Dedifferentiated amniotic fluid mesenchymal stem cell (primary cell): ENCODE measurements at regions not wholly inside any gene's neighbourhood (a gene's known extent, or its start where the extent isn't known, plus 50 kb on each side); places are given as distances from the start of the nearest gene placed in this dataset.

Source experiments
- DNase-seq: peaks from one replicate; pipeline ENCODE4 v3.0.0-alpha.2; 2016; ENCODE audit errors: extremely low spot score

DNA sequence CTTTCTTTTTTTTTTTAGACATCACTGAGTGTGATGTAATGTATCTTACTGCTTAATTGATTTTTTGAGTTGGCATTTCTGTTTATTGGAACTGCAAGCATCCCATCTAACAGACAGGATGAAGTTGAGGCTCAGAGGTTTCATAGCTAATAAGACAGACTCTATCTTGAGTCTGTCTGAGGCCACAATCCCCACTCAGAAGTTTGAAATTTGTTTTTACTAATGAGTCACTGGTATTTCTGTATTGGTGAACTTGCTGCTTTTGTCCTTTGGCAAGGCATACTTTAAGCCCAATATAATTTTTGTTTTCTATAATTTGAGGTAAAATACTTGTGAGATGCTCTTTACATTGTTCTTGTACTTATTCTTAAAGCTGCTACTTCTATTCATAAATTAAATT lies 491.2 kb downstream of the PSAT1 start:
- peak; percentile 26 for DNase-seq

- DNase-seq, result no peak
Measured at GRCh38 chr9:78791779-78792178, 494.9 kb downstream of the PSAT1 start.

GRCh38 chr9:78792745-78793144 lies 495.8 kb downstream of the PSAT1 start:
- no peak for DNase-seq

- DNase-seq, result no peak
Measured at GRCh38 chr9:78805771-78806170, 508.8 kb downstream of the PSAT1 start.

GRCh38 chr9:78806492-78807160 lies 509.7 kb downstream of the PSAT1 start:
- DNase-seq, result no peak

GRCh38 chr9:78807286-78807685 lies 510.4 kb downstream of the PSAT1 start:
- no peak for DNase-seq

- DNase-seq, result no peak
Measured at GRCh38 chr9:78808048-78808447, 511.1 kb downstream of the PSAT1 start.

DNA sequence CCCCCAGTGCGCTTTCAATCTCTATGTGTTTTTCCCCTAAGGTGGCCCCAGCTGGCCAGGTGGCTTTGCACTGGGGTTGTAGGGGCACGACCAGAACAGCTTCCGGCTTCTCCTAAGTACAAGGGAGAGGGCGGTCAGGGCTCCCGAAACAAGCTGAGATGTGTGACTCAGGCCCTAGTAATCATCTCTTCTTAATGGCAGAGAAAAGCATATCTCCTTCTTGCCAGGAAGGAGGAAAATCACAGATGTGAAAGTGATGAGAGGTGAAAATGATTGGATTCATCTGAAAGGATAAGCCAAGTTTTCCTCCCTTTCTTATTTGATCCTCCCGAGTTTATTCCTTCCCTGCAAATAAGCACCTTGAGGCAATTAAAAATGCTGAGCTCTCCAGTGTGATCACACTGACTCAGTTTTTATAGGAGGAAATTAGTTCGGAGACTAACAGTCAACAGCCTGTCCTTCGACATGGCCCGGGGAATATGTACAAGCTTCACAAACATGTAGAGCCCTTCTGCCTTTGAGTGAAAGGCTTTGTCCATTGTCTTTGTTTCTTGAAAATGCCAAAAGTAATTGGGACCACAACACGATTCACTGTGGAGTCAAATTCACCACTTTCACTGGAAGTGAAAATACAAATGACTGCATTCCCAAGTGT lies 514.8 kb downstream of the PSAT1 start:
- no peak for DNase-seq

- DNase-seq, result no peak
Measured at GRCh38 chr9:78812665-78813064, 515.7 kb downstream of the PSAT1 start.

GRCh38 chr9:78813602-78814180 lies 516.8 kb downstream of the PSAT1 start:
- no peak for DNase-seq

DNA sequence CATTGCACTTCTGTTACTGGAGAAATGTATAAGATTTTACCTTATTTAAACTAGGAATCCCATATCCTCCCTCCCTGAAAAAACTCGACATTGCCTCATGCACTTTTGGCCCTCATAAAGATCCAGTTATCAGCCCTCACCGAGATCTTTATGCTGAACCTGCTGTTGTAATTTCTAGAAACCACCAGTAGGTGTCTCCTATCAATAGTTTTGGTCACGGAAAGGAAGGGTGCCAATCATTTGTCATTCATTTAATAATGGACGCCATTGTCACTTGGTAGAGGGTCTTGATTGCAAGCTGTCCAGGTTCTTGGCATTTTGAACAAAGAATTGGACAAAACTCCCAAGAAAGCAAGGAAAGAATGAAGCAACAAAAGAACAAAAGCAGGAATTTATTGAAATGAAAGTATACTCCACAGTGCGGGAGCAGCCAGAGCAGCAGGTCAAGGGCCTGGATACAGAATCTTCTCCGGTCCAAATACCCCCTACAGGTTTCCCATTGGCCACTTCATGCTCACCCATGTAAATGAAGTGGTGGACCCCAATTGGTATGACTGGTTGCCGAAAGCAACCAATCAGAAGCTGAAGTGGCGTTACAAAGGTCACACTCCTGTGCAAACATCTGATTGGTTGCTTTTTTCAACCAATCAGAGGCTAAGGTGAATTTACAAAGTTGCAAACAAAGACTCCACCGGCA lies 524.3 kb downstream of the PSAT1 start:
- DNase-seq, result peak; percentile 17

DNA sequence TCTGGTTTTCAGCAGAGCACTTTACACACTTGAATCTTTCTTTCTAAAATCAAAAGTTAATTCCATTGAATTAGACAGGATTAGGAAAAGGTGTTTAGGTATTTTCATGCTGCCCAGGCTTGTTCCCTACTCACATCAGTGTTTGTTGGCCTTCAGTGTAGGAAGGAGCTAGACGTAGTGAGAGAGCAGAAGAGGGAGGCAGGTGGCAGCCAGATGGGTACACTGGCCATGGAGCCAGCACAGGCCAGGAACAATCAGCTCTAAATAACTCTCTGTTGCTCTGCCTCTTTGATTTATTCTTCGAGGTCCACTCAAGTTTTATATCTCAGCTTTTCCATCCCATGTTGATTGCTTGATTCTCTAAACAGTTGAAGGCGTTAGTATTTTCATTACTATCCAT lies 529.6 kb downstream of the PSAT1 start:
- DNase-seq, result no peak

DNA sequence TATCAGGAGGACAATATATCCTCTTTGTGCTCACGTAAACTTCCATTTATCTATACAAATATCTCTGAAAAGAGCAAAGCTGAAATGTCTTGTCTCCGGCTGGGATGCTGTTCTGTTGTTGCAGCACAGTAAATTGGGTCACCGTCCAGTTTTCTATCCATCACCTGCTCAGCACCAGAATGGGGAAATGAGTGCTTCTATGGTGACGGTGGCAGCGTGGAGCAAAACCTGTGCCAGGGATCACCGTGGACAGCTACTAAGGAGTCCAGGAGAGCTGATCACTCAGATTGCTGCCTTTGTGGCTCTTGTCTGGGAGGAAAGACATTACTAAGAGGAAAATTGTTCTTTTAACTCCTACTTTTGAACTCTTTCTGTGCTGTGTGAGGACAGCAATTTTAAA lies 531.6 kb downstream of the PSAT1 start:
- no peak for DNase-seq

DNA sequence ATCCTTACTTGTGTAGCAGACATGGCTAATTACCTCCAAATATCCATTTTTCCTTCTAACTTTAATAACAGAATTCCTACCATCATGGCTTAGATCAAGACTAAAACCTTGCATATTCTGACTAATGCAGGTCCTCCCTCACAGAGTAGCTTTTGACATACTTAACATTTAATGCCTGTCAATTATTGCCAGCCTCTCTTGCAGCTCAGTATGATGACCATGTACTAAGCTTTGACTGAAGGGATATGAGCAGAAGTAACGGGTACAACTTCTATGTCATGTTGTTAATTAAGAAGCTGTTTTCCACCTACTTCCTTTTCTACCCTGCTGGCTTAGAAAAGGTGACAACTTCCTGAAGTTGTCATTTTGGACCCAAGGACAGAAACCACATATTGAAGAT lies 533.4 kb downstream of the PSAT1 start:
- no peak for DNase-seq

DNA sequence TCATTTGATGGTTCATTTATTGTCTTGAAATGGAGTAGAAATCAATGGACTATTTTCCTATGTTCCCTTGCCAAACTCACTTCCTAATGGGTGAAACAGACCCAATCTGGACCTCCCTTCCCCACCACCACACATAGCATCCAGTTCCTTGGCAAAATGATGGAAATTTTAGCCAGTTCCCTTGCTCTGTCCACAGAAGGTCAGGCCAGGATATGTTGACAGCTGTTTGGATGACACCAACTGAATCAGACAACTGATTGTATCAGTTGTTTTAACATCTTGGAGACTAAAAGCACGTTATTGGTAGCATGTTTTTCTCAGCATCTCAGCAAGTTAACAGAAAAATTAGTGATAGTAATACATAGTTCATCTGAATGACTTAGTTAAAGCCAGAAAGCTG lies 534.8 kb downstream of the PSAT1 start:
- DNase-seq, result no peak

- DNase-seq, result no peak
Measured at GRCh38 chr9:78835928-78836450, 539.1 kb downstream of the PSAT1 start.

DNA sequence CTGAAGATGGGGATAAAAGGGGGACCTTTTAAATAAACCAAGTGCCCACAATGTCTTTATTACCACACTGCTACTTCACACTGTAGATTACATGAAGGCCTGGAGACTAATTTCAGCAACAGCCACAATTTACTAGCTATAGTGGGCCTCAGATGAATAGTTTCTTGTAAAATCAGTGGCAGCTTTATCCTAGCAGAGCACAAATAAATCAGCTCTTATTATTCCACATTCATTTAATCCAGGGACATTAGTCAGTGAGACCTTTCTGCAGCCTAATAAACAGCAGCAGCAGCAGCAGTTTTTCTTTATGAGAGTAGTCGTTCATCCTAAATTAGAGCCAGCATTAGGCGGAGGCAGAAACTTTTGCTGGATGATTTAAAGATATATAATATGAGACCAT lies 542.3 kb downstream of the PSAT1 start:
- DNase-seq, result no peak

DNA sequence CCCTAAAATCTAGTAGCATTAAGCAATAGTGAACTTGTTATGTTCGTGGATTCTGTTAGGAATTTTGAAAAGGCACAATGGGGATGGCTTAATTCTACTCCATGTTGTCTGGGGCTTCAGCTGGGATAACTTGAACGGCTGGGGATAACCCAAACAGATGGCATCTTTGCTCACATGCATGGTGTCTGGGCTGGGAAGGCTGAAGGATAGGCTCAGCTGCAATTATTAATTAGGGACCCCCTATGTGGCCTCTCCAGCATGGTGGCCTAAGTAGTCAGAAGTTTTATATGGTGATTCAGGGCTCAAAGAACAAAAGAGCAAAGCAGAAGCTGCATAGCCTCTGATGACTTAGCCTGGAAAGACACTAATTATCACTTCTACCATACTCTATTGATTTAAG lies 551.1 kb downstream of the PSAT1 start:
- no peak for DNase-seq

DNA sequence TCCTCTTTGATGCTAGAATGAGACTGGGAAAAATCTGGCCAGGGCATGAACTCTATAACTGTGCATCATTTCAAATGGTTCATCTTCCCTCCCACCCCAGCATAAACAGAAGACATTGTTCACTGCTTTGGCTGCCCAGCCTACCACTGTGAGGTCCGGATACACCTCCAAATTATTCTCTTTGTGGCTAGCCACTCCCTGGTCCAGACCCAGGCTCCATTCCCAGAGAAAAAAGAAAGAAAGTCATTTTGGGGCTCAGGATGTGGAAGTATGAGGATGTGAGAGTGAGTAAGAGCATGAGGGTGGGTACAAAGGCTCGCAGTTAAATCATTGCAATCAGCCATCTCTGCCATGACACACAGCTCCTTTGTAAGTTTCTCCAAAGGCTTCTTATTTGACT lies 559.2 kb downstream of the PSAT1 start:
- DNase-seq, result no peak

DNA sequence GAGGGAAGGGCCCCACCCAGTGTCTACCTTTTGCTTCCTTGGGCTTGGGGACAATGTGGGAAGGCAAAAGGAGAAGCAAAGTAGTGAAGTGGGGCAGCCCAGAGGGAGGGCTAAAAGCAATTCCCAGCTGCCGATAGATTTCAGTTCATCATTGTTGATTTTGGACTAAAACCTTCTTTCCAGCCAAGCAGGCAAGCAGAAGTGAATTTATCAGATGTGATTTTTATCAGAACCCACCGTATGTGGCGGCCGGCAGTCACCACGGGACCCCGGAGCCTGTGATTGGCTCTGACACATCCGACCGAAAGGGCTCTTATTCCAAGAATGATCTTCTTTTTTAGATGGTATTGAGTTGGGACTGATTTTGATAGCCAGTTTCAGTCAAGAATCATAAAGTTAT lies 559.9 kb downstream of the PSAT1 start:
- DNase-seq, result no peak

- DNase-seq, result no peak
Measured at GRCh38 chr9:78857373-78858225, 560.7 kb downstream of the PSAT1 start.

- DNase-seq, result no peak
Measured at GRCh38 chr9:78858266-78858665, 561.3 kb downstream of the PSAT1 start.
